ENCODE measurements at regions not wholly inside any gene's neighbourhood (a gene's known extent, or its start where the extent isn't known, plus 50 kb on each side); places are given as distances from the start of the nearest gene placed in this dataset.
A peak's percentile ranks its signal among the peaks of the same experiment; 100 is the strongest.

DNA sequence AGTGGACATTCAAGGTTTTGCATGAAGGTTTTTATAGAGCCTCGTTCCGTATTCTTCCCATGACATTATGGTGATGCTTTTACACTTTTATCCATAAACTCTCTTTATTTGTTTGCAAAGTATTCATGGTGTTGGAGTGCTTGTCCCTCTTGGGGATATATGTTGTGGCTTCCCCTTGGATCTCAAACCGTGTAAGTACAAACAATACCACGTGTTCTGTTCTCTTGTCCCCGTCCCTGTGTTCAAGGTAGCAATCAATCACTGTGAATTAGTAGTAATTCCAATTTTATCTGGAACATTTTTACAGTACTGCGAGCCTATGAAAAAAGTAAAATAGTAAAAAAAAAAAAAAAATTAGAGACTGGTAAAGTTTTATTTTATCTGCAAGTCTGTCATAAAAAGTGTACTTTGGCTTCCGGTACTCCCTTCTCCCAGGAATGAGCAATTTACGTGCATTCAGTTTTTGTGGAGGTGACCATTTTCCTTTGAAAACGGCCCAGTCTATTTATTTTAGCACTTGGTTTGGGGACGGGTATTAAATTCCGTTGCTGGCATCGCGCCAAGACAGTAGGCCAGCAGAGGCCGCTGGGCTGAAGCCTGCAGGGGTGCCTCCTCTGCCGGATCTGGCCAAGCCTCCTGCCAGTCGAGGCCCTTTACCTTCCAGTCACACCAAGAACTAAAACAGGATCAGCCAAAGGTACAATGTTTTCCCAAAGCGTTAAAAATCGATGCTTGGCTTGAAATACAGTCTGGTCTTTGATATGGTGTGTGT, 175.7 kb downstream of the SOCS6 start:
- Histone ChIP-seq H3K27me3 (peaks cover 0 to 3% of the 10 kb centered on the region in 2 donors), H3K36me3 (no peaks in the 10 kb centered on the region), H3K4me1 (peaks cover 0 to 13% (median 6%) of the 10 kb centered on the region in 4 donors), H3K27ac (no peak overlapping the region), H3K9me3 (no peaks in the 10 kb centered on the region), H3K4me3 (peak overlapping the region; percentile 19 to 43)
- intact Hi-C loops (cut with DNase I; ENCODE audit: low total_unique reads), result no loop called here
- TF ChIP-seq, protein P1, sequence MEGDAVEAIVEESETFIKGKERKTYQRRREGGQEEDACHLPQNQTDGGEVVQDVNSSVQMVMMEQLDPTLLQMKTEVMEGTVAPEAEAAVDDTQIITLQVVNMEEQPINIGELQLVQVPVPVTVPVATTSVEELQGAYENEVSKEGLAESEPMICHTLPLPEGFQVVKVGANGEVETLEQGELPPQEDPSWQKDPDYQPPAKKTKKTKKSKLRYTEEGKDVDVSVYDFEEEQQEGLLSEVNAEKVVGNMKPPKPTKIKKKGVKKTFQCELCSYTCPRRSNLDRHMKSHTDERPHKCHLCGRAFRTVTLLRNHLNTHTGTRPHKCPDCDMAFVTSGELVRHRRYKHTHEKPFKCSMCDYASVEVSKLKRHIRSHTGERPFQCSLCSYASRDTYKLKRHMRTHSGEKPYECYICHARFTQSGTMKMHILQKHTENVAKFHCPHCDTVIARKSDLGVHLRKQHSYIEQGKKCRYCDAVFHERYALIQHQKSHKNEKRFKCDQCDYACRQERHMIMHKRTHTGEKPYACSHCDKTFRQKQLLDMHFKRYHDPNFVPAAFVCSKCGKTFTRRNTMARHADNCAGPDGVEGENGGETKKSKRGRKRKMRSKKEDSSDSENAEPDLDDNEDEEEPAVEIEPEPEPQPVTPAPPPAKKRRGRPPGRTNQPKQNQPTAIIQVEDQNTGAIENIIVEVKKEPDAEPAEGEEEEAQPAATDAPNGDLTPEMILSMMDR (IDR thresholded peaks at IDR 0.05), result peak; percentile 11 to 15
- DNase-seq, result peak; percentile 72 to 77

DNA sequence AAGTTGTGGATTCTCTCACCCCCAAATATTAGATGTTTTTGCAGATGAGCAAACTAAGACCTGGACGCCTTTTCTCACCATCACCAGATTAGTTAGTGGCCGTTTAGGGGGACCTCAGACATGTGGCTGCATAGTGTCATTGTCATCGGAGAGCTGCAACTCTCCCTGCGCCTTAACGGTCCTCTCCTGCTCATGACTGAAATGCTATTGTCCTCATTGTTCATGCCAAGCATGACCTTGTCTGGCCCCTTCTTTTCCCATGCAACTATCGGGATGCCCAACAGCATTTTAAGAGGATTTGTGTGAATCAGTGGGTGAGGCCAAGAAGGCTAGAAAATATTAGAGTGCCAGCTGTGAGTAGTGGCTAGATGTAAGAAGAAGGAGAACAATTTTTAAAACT, 174.2 kb downstream of the SOCS6 start:
- H3K4me3 ChIP-seq, result no peak overlapping the region
- TF ChIP-seq, protein P1 (IDR thresholded peaks at IDR 0.05), result no peak
- H3K4me1 ChIP-seq, result peaks cover 0 to 13% (median 6%) of the 10 kb centered on the region in 4 donors
- H3K27ac ChIP-seq, result no peak overlapping the region
- no peaks in the 10 kb centered on the region for H3K9me3 ChIP-seq
- peaks cover 0 to 9% of the 10 kb centered on the region in 2 donors for H3K27me3 ChIP-seq
- H3K36me3 ChIP-seq, result no peaks in the 10 kb centered on the region
- no peak for DNase-seq
- intact Hi-C loops (cut with DNase I; ENCODE audit: low total_unique reads), result no loop called here

DNA sequence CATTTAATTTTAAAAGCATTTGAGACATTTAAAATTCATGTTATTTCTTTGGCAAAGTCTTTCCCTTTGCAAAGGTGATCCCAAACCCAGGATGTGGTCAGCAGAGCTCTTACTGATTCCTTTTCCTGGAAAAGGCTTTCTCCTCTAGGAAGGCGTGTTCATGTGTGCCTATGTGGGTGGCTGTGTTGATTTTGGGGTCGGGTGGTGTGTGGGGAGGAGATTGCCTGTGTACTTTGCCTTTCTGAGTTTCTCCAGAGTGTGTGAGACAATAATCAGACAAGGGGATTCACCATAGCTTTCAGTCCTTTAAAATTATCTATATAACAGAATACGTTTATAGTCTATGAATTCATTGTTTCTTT, 173.2 kb downstream of the SOCS6 start:
- DNase-seq, result no peak
- no peaks in the 10 kb centered on the region for H3K36me3 ChIP-seq
- TF ChIP-seq, protein P1 (IDR thresholded peaks at IDR 0.05), result no peak
- H3K27ac ChIP-seq, result no peak overlapping the region
- intact Hi-C loops (cut with DNase I; ENCODE audit: low total_unique reads), result no loop called here
- H3K9me3 ChIP-seq, result no peaks in the 10 kb centered on the region
- H3K4me1 ChIP-seq, result peaks cover 0 to 13% (median 6%) of the 10 kb centered on the region in 4 donors
- no peak overlapping the region for H3K4me3 ChIP-seq
- H3K27me3 ChIP-seq, result peaks cover 0 to 15% of the 10 kb centered on the region in 2 donors

DNA sequence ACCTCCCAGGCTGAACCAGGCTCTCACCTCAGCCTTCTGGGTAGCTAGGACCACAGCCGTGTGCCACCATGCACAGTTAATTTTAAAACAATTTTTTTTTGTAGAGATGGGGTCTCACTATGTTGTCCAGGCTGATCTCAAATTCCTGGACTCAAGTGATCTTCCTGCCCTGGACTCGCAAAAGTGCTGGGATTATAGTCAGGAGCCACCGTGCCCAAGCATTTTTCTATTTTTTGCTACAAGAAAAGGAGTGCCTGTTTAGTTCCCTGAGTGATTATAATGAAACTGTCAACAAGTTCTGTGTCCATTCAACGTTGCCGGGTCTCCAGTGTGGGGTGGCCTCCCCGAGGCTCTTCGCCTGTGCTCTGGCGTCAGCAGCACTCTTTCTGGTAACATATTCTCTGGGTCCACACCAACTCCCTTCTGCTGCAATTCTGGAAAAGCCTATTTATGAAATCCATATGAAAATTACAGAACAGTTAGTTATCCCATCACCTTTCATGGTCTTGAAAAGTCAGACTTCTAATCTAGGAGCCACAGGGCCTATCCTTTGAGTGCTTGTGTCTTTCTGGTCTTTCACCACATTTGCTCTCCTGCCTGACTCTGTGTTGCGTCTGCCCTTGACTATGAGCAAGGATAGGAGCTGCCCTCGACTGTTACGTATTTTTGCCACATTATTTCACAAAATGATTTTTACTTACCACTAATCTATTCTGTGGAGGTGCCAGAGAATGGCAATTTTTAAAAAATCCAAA, 172.7 kb downstream of the SOCS6 start:
- Histone ChIP-seq H3K4me3 (no peak overlapping the region), H3K27ac (no peak overlapping the region), H3K36me3 (no peaks in the 10 kb centered on the region), H3K9me3 (no peaks in the 10 kb centered on the region), H3K4me1 (peaks cover 0 to 13% (median 6%) of the 10 kb centered on the region in 4 donors), H3K27me3 (peaks cover 0 to 19% of the 10 kb centered on the region in 2 donors)
- intact Hi-C loops (cut with DNase I; ENCODE audit: low total_unique reads), result no loop called here
- TF ChIP-seq, protein P1 (IDR thresholded peaks at IDR 0.05), result no peak
- no peak for DNase-seq

DNA sequence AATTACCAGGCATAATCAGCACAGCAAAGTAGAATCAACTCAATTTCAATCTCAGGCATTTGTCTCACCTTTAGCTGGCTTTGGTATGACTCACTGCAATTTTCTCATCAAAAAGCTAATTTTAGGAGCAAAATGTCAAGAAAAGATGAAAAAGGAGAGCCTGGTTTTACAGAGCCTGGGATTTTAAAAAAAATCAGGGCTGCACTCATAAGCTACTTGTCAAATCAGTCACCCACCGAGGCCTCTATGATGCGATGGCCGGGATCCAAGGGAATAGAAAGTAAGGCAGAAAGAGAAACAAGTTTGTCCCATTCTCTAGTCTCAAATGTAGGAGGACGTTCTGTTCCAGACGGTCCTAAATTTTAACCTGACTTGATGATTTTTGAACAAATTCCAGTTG, 170.9 kb downstream of the SOCS6 start:
- H3K4me3 ChIP-seq, result no peak overlapping the region
- peaks cover 0 to 11% (median 6%) of the 10 kb centered on the region in 4 donors for H3K4me1 ChIP-seq
- intact Hi-C loops (cut with DNase I; ENCODE audit: low total_unique reads), result no loop called here
- no peak overlapping the region for H3K27ac ChIP-seq
- H3K27me3 ChIP-seq, result peaks cover 0 to 19% of the 10 kb centered on the region in 2 donors
- no peaks in the 10 kb centered on the region for H3K9me3 ChIP-seq
- DNase-seq, result no peak
- no peaks in the 10 kb centered on the region for H3K36me3 ChIP-seq
- TF ChIP-seq, protein P1 (IDR thresholded peaks at IDR 0.05), result no peak

All from tibial artery (tissue), 4 donors.